Endothelial cell (in vitro differentiated cells): ENCODE measurements at regions not wholly inside any gene's neighbourhood (a gene's known extent, or its start where the extent isn't known, plus 50 kb on each side); places are given as distances from the start of the nearest gene placed in this dataset.

Experiments used
- DNase-seq: peaks from one replicate; pipeline ENCODE4 v3.0.0; 2021; ENCODE audit warnings: low spot score
- H3K27ac Mint-ChIP-seq: one replicate; pipeline ENCODE4 v1.8.0; 2021; ENCODE audit warnings: mixed read lengths, inconsistent platforms; ENCODE audit not compliant: unreplicated experiment
- H3K27me3 Mint-ChIP-seq: one replicate; pipeline ENCODE4 v1.8.0; 2021; ENCODE audit warnings: mild to moderate bottlenecking, moderate library complexity, mixed read lengths, inconsistent platforms; ENCODE audit not compliant: unreplicated experiment
- H3K36me3 Mint-ChIP-seq: one replicate; pipeline ENCODE4 v1.8.0; 2021; ENCODE audit warnings: mild to moderate bottlenecking, low read depth, mixed read lengths, inconsistent platforms; ENCODE audit not compliant: unreplicated experiment
- H3K4me1 Mint-ChIP-seq: one replicate; pipeline ENCODE4 v1.8.0; 2021; ENCODE audit warnings: mild to moderate bottlenecking, mixed read lengths, inconsistent platforms; ENCODE audit not compliant: unreplicated experiment
- H3K4me3 Mint-ChIP-seq: one replicate; pipeline ENCODE4 v1.8.0; 2021; ENCODE audit warnings: mild to moderate bottlenecking, mixed read lengths, inconsistent platforms; ENCODE audit not compliant: unreplicated experiment
- H3K9me3 Mint-ChIP-seq: one replicate; pipeline ENCODE4 v1.8.0; 2021; ENCODE audit warnings: mixed read lengths, inconsistent platforms; ENCODE audit not compliant: unreplicated experiment
- CTCF ChIP-seq: fragments of 200-600 bp; sonication (generic); IDR thresholded peaks from one replicate; pipeline ENCODE4 v1.5.0; 2021; ENCODE audit warnings: antibody characterized with exemption; ENCODE audit not compliant: unreplicated experiment

DNA sequence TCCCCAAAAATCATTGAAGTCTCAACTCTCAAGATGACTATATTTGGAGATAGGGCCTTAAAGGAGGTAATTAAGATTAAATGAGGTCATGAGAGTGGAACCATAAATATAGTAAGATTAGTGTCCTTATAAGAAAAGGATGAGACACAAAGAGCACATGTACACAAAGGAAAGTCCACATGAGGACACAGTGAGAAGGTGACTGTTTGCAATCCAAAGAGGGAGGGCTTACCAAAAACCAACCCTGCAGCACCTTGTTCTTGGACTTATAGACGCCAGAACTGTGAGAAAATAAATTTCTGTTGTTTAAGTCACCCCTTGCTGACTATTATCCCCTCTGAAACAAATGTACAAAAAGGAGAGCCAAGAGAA lies 150.4 kb upstream of the SMLR1 start:
- Mint-ChIP-seq H3K4me3 (no peak overlapping the region), H3K36me3 (no peaks in the 10 kb centered on the region), H3K27me3 (no peaks in the 10 kb centered on the region), H3K4me1 (no peaks in the 10 kb centered on the region), H3K9me3 (no peaks in the 10 kb centered on the region), H3K27ac (no peak overlapping the region)
- TF ChIP-seq CTCF, result no peak
- DNase-seq, result no peak

DNA sequence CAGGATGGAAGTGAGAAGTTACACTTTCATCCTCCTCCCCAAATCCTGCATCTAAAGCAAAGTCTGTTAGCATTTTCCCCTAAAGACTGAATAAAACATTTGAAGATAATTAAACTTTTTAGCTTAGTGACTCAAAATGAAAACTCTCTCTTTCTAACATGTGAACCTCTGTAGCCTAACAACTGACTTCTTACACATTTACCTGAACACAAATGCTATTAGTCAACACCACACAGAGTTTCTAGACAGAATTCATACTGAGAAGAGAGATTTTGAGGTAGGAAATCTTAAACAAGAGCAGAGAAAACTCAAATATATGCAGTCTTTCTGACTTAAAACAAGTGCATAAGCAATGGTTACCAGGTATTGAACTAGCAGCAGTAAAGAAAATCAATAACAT lies 149.9 kb upstream of the SMLR1 start:
- H3K27me3 Mint-ChIP-seq, result no peaks in the 10 kb centered on the region
- TF ChIP-seq CTCF, result no peak
- H3K27ac Mint-ChIP-seq, result no peak overlapping the region
- DNase-seq, result no peak
- no peaks in the 10 kb centered on the region for H3K4me1 Mint-ChIP-seq
- no peaks in the 10 kb centered on the region for H3K36me3 Mint-ChIP-seq
- no peaks in the 10 kb centered on the region for H3K9me3 Mint-ChIP-seq
- no peak overlapping the region for H3K4me3 Mint-ChIP-seq

- no peak for DNase-seq
- TF ChIP-seq CTCF, result no peak
- H3K4me1 Mint-ChIP-seq, result no peaks in the 10 kb centered on the region
- no peaks in the 10 kb centered on the region for H3K36me3 Mint-ChIP-seq
- no peaks in the 10 kb centered on the region for H3K9me3 Mint-ChIP-seq
- no peak overlapping the region for H3K27ac Mint-ChIP-seq
- H3K27me3 Mint-ChIP-seq, result no peaks in the 10 kb centered on the region
- H3K4me3 Mint-ChIP-seq, result no peak overlapping the region
Measured at GRCh38 chr6:130677766-130678165, 149.4 kb upstream of the SMLR1 start.

DNA sequence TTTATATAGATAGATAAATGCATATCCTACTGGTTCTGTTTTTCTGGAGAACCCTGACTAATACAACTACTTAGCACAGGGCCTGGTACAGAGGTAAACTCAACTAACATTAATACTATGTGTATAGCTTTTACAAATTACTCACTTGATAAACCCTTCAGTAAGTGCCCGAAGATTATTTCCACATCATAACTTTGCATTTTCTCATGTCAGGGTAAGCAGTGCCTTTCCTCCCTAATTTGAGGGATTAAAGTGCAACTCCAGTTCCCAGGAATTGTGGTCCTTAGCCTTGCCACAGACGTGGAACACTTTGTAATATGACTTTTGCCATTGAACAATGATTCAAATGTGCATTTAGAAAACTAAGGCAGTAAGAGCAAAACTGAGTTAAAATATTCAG lies 147.5 kb upstream of the SMLR1 start:
- no peak for TF ChIP-seq CTCF
- Mint-ChIP-seq H3K4me1 (peaks cover 7% of the 10 kb centered on the region), H3K27me3 (no peaks in the 10 kb centered on the region), H3K27ac (no peak overlapping the region), H3K9me3 (no peaks in the 10 kb centered on the region), H3K4me3 (no peak overlapping the region), H3K36me3 (no peaks in the 10 kb centered on the region)
- DNase-seq, result no peak

GRCh38 chr6:130680116-130680515 lies 147.1 kb upstream of the SMLR1 start:
- Mint-ChIP-seq H3K9me3 (no peaks in the 10 kb centered on the region), H3K36me3 (no peaks in the 10 kb centered on the region), H3K27me3 (no peaks in the 10 kb centered on the region), H3K4me1 (peaks cover 7% of the 10 kb centered on the region), H3K27ac (no peak overlapping the region), H3K4me3 (no peak overlapping the region)
- no peak for TF ChIP-seq CTCF
- no peak for DNase-seq
